ENCODE measurements at regions not wholly inside any gene's neighbourhood (a gene's known extent, or its start where the extent isn't known, plus 50 kb on each side); places are given as distances from the start of the nearest gene placed in this dataset.

DNA sequence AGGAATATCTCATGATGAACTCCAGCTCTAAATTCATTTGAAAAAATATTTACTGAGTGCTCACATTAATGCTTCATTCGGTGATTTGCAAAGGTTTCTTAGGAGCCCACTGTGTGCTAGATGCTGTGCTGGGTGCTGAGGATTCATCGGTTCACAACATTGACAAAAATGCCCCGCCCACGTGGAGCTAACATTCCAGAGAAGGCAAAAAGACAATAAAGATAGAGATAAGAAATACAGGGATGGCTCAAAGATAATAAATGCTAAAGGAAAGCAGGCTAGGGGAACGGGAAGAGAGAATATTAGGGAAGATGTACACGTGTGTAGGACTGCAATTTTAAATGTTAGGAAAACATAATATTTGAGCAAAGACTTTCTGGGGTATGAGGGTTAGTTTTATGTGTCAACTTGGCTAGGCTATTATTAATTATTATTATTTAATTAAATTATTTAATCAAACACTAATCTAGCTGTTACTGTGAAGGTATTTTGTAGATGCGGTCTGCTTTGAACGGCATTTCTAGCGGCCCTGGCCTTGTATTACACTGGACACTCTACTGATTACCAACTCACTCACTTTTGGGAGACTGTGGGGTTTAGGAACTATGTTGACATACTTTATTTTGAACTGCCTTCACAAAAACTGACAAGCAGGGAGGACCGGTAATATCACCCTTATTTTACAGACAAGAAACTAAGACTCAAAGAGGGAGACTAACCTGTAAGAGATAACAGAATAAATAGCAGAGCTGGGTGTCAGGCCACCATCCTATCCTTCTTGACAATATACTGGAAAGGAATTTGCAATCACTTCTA, 61.9 kb upstream of the IRF2 start:
- Histone ChIP-seq H3K27ac (no peak overlapping the region), H3K36me3 (no peaks in the 10 kb centered on the region), H3F3A (ENCODE audit: low read depth) (peaks cover 3% of the 10 kb centered on the region), H3K4me1 (peaks cover 7% of the 10 kb centered on the region), H4K20me1 (ENCODE audit: low read depth) (no peaks in the 10 kb centered on the region), H3K9me3 (ENCODE audit: low read depth) (no peaks in the 10 kb centered on the region), H3K9ac (no peak overlapping the region), H3K27me3 (no peaks in the 10 kb centered on the region), H3K4me3 (peak overlapping the region; percentile 90), H2AFZ (replicated peaks) (no peak overlapping the region), H3K79me2 (ENCODE audit: low read depth) (peaks cover 14% of the 10 kb centered on the region), H3K4me2 (peak overlapping the region; percentile 87)
- Mint-ChIP-seq H3K27ac (peak overlapping the region; percentile 61), H3K4me1 (peaks cover 25% of the 10 kb centered on the region), H3K4me3 (peak overlapping the region; percentile 95), H3K27me3 (ENCODE audit: insufficient read depth, low read depth) (peaks cover 4% of the 10 kb centered on the region), H3K36me3 (peaks cover 4% of the 10 kb centered on the region), H3K9me3 (peaks cover 4% of the 10 kb centered on the region)
- DNase-seq (ENCODE audit: low spot score): no peak
- TF ChIP-seq EZH2 (IDR thresholded peaks at IDR 0.05) (no peak), EZH2phosphoT487 (IDR thresholded peaks at IDR 0.05) (no peak)
- TF ChIP-seq, protein P1, sequence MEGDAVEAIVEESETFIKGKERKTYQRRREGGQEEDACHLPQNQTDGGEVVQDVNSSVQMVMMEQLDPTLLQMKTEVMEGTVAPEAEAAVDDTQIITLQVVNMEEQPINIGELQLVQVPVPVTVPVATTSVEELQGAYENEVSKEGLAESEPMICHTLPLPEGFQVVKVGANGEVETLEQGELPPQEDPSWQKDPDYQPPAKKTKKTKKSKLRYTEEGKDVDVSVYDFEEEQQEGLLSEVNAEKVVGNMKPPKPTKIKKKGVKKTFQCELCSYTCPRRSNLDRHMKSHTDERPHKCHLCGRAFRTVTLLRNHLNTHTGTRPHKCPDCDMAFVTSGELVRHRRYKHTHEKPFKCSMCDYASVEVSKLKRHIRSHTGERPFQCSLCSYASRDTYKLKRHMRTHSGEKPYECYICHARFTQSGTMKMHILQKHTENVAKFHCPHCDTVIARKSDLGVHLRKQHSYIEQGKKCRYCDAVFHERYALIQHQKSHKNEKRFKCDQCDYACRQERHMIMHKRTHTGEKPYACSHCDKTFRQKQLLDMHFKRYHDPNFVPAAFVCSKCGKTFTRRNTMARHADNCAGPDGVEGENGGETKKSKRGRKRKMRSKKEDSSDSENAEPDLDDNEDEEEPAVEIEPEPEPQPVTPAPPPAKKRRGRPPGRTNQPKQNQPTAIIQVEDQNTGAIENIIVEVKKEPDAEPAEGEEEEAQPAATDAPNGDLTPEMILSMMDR (IDR thresholded peaks at IDR 0.05): no peak

- peaks cover 3% of the 10 kb centered on the region for H3F3A ChIP-seq (ENCODE audit: low read depth)
- no peak overlapping the region for H3K4me2 ChIP-seq
- Mint-ChIP-seq H3K9me3 (peaks cover 6% of the 10 kb centered on the region), H3K27me3 (ENCODE audit: insufficient read depth, low read depth) (peaks cover 4% of the 10 kb centered on the region), H3K36me3 (peaks cover 7% of the 10 kb centered on the region), H3K27ac (no peak overlapping the region), H3K4me3 (no peak overlapping the region), H3K4me1 (peaks cover 25% of the 10 kb centered on the region)
- no peak overlapping the region for H3K4me3 ChIP-seq
- no peaks in the 10 kb centered on the region for H3K36me3 ChIP-seq
- H4K20me1 ChIP-seq (ENCODE audit: low read depth): no peaks in the 10 kb centered on the region
- H2AFZ ChIP-seq (replicated peaks): no peak overlapping the region
- H3K4me1 ChIP-seq: peaks cover 7% of the 10 kb centered on the region
- no peak overlapping the region for H3K27ac ChIP-seq
- TF ChIP-seq EZH2 (IDR thresholded peaks at IDR 0.05) (no peak), EZH2phosphoT487 (IDR thresholded peaks at IDR 0.05) (no peak)
- TF ChIP-seq, protein P1 (IDR thresholded peaks at IDR 0.05): no peak
- H3K9me3 ChIP-seq (ENCODE audit: low read depth): no peaks in the 10 kb centered on the region
- H3K79me2 ChIP-seq (ENCODE audit: low read depth): peaks cover 14% of the 10 kb centered on the region
- DNase-seq (ENCODE audit: low spot score): no peak
- no peaks in the 10 kb centered on the region for H3K27me3 ChIP-seq
- no peak overlapping the region for H3K9ac ChIP-seq
These were observed 60.4 kb upstream of the IRF2 start for GRCh38 chr4:184534511-184535391.

DNA sequence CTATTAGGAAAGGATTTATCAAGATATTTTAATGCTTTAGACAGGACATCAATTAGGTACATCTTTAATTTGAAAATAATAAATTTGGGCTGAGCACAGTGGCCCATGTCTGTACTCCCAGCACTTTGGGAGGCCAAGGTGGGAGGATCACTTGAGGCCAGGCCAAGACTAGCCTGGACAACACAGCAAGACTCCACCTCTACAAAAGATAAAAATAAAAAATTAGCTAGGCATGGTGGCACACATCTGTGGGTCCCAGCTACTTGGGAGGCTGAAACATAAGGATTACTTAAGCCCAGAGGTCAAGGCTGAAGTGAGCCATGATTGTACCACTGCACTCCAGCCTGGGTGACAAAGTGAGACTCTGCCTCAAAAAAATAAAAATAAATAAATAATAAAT, 59.6 kb upstream of the IRF2 start:
- Mint-ChIP-seq H3K4me3 (no peak overlapping the region), H3K36me3 (peaks cover 7% of the 10 kb centered on the region), H3K27me3 (ENCODE audit: insufficient read depth, low read depth) (peaks cover 4% of the 10 kb centered on the region), H3K27ac (no peak overlapping the region), H3K4me1 (peaks cover 32% of the 10 kb centered on the region), H3K9me3 (peaks cover 9% of the 10 kb centered on the region)
- H3K4me3 ChIP-seq: no peak overlapping the region
- H3K4me2 ChIP-seq: no peak overlapping the region
- H3K9me3 ChIP-seq (ENCODE audit: low read depth): no peaks in the 10 kb centered on the region
- H3K36me3 ChIP-seq: no peaks in the 10 kb centered on the region
- peaks cover 3% of the 10 kb centered on the region for H3F3A ChIP-seq (ENCODE audit: low read depth)
- H3K4me1 ChIP-seq: peaks cover 7% of the 10 kb centered on the region
- H3K79me2 ChIP-seq (ENCODE audit: low read depth): peaks cover 14% of the 10 kb centered on the region
- no peak overlapping the region for H2AFZ ChIP-seq (replicated peaks)
- no peak overlapping the region for H3K9ac ChIP-seq
- no peak overlapping the region for H3K27ac ChIP-seq
- no peak for DNase-seq (ENCODE audit: low spot score)
- H4K20me1 ChIP-seq (ENCODE audit: low read depth): no peaks in the 10 kb centered on the region
- TF ChIP-seq EZH2 (IDR thresholded peaks at IDR 0.05) (no peak), EZH2phosphoT487 (IDR thresholded peaks at IDR 0.05) (no peak)
- TF ChIP-seq, protein P1 (IDR thresholded peaks at IDR 0.05): no peak
- H3K27me3 ChIP-seq: no peaks in the 10 kb centered on the region
